GM12874 (cell line): ENCODE measurements at regions not wholly inside any gene's neighbourhood (a gene's known extent, or its start where the extent isn't known, plus 50 kb on each side); places are given as distances from the start of the nearest gene placed in this dataset.

ENCODE experiments used
- CTCF ChIP-seq: IDR thresholded peaks from 2 replicates; pipeline ENCODE4 v1.5.1; 2011; ENCODE audit warnings: low read depth, mild to moderate bottlenecking, control low read depth, low read length, moderate library complexity; ENCODE audit not compliant: insufficient read depth

GRCh38 chr5:15304914-15305834, 194.8 kb upstream of the FBXL7 start:
- no peak for TF ChIP-seq CTCF

- no peak for TF ChIP-seq CTCF
Observed at GRCh38 chr5:15304066-15304731, 195.8 kb upstream of the FBXL7 start.

- no peak for TF ChIP-seq CTCF
Observed at GRCh38 chr5:15300141-15300540, 199.8 kb upstream of the FBXL7 start.

GRCh38 chr5:15290953-15291352, 209.0 kb upstream of the FBXL7 start:
- no peak for TF ChIP-seq CTCF

GRCh38 chr5:15286650-15287049, 213.3 kb upstream of the FBXL7 start:
- no peak for TF ChIP-seq CTCF

GRCh38 chr5:15285901-15286583, 213.9 kb upstream of the FBXL7 start:
- TF ChIP-seq CTCF, result no peak

GRCh38 chr5:15284706-15285105, 215.3 kb upstream of the FBXL7 start:
- TF ChIP-seq CTCF, result no peak
